Pons (tissue), 1 donor: ENCODE measurements at regions not wholly inside any gene's neighbourhood (a gene's known extent, or its start where the extent isn't known, plus 50 kb on each side); places are given as distances from the start of the nearest gene placed in this dataset.
"Not testable (repeated sequence)": the region's sequence is repeated elsewhere in the genome, so short reads cannot be mapped to it uniquely, and the experiment has no call there.

Source experiments
- DNase-seq: peaks from one replicate; pipeline ENCODE4 v3.0.0-alpha.2; 2016; ENCODE audit warnings: low spot score

- DNase-seq: no peak
Observed at GRCh38 chr3:137612291-137612690, 151.8 kb upstream of the SOX14 start.

DNA sequence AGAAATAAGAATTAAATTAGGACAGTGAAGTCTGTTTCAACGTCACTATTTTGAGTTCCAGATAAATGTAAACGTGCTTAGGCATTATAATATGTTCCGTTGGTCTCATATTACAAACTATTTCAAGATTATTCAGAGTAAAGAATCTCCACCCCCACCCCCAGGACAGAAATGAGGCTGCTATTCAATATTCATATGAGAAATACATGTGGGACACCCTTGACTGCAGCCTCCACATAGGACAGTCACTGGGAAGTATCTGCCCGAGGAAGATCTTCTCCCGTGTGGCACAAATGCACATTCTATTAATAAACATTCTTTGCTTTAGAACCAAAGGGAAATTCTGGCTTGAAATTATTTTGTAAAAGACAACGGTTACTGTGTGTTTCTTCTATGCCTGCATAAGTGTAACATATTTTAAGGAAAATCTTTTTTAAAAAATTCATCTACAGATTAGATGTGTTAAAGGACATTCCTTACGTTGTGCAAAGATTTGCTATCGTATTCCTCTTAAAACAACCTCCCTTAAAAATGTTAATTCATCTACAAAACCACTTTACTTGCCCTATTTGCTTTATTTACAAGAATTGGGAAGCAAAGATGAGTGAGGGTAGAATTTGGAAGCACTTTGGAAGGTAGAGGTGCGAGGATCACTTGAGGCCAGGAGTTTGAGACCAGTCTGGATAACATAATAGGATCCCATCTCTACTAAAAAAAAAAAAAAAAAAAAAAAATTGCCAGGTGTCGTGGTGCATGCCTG lies 148.3 kb upstream of the SOX14 start:
- no peak for DNase-seq

GRCh38 chr3:137641879-137642704 lies 122.0 kb upstream of the SOX14 start:
- DNase-seq: no peak

DNA sequence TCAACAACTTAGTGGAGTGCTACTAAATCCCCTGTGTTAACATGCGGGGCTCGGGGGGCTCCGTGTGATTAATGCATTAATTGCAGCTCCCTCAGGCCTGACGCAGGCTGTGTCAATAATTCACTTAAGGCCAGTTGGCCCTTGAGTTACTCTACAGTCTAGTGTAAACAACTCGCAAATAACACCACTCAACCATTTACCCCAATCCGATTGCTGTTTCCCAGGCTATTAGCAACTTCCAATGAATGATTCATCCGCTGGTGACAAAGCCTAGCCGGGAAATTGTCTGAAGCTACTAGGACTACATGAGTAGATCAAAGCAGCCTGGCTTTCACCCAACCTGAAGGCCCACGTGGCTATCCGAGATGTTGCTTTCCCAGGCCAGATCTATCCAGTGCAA lies 121.3 kb upstream of the SOX14 start:
- no peak for DNase-seq

DNA sequence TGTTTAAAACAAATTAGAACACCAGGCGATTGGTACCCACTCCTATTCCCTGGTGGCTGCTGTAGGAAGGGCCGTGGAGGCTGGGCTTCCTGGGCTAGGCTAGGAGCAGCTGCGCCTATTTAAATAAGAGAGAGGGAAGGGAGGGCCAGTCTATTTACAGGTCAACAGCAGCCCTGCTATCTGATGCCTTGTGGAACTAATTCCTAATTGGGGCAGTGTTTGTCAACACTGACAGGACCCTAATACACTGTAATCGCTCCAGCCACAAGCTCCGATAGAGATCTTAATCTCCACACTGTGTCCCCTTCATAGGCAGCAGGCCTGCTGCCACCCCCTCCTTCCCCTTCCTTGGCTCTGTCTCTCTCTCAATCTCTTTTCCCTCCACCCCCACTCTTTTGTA lies 116.9 kb upstream of the SOX14 start:
- DNase-seq: no peak

GRCh38 chr3:137669519-137670060 lies 94.5 kb upstream of the SOX14 start:
- DNase-seq: no peak

DNA sequence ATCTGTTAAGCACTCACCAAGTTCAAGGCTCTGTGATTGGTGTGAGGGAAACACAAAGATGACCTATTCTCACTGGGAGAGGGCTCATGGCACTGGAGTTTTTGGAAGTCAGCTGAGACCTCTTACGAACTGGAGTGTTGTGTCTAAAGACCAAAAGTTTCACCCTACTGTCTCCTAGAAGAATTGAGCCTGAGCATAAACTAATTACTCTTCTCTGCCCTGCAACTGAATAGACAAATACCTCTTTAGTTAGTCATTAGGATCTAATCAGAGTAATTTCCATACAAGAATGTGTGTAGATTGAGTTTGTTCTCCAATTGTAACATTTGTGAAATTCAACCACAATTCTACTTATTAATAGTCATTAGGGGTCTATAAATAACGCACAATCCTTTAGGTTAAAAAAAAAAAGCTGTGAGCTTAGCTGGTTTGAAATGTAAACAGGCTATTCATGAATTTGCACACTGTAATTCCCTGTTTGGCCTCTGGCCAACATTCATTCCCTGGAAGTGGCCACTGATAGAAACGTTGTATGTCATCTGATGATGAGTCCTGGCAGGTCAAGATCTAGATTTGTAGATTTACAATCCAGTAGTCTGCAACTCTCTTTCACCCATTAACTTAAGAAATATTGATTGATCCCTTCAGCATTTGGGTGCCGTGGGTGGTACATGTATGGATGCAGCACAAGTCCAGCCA lies 76.8 kb upstream of the SOX14 start:
- DNase-seq: no peak

DNA sequence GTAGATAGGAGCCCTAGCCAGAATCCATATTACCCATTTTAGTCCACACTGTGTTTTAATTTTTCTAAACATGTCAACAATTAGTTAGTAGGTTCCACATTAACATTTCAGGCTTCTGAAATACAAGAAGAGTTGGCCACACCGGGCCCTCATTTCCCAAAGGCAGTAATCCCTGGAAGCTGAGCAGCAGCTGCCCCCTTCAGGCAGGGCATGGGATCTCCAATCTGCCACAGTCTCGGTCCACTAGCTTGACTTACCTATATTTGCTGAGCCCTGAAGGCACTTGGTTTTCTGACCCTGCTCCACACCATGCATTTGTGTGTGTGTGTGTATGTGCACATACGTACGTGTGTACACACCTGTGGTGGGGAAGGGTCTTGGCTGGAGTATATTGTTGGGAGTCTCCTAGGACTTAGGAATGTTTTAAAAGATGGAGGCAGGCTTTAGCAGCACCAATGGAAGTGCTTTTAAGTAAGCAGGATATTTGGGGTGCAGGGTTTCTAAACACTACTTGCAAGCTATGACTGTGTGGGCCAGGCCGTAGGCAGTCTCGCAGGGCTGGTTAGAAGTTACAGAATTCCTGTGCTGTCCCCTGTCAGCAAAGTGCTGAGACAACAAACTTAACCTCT lies 71.2 kb upstream of the SOX14 start:
- no peak for DNase-seq

GRCh38 chr3:137693791-137694190 lies 70.3 kb upstream of the SOX14 start:
- no peak for DNase-seq

DNA sequence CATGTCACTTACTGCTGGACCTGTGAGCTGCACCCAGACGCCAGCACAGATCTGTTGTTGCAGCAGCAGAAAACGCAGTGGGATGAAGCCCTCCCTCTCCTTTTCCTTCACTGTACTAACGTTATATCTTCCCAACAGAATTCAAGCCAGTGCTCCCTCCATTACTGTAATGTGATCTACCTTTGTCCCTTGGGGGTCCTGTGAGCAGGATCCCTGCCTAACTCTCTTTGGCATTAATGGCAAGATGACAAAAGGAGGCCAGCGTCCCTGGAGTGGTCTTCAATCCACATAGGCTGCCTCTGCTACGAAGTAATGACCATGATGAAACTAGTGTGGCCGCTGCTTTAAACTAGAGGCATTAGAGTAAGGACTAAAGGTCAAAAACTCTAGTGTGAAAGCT lies 69.3 kb upstream of the SOX14 start:
- DNase-seq: no peak

- no peak for DNase-seq
Observed at GRCh38 chr3:137695351-137695750, 68.8 kb upstream of the SOX14 start.

GRCh38 chr3:137709011-137709601 lies 55.0 kb upstream of the SOX14 start:
- no peak for DNase-seq

- DNase-seq: not testable (repeated sequence)
Observed at GRCh38 chr3:137713965-137714364, 50.1 kb upstream of the SOX14 start.
